NCI-H2196 (cell line): ENCODE measurements at regions not wholly inside any gene's neighbourhood (a gene's known extent, or its start where the extent isn't known, plus 50 kb on each side); places are given as distances from the start of the nearest gene placed in this dataset.
"Not testable (repeated sequence)": the region's sequence is repeated elsewhere in the genome, so short reads cannot be mapped to it uniquely, and the experiment has no call there.

Source experiments
- DNase-seq: peaks from one replicate; lab custom pipeline; 2025; ENCODE audit not compliant: unreplicated experiment; lab: John Stamatoyannopoulos, UW

- no peak for DNase-seq
Observed at GRCh38 chr22:25407859-25408229, 156.6 kb upstream of the GRK3 start.

- DNase-seq: no peak
Observed at GRCh38 chr22:25409240-25409639, 155.2 kb upstream of the GRK3 start.

DNA sequence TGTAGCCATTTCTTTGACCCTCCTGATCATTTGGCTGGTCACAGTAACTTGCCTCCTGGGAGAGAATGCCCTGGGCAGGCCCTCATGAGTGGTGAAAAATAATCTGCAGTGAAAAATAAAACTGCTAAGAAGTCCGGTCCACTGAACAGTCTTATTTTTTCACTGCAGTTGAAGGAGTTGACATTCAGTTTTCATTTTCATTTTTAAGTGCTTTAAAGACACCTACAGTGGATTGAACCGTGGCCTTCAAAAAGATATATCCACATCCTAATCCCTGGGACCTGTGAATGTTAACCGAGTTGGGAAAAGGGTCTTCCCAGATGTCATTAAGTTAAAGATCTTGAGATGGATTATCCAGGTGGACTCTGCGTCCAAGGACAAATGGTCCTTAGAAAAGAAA is 153.6 kb upstream of the GRK3 start:
- no peak for DNase-seq

- no peak for DNase-seq
Observed at GRCh38 chr22:25413620-25414019, 150.9 kb upstream of the GRK3 start.

GRCh38 chr22:25415731-25416130 is 148.7 kb upstream of the GRK3 start:
- DNase-seq: not testable (repeated sequence)

- DNase-seq: not testable (repeated sequence)
Observed at GRCh38 chr22:25417826-25418225, 146.6 kb upstream of the GRK3 start.

DNA sequence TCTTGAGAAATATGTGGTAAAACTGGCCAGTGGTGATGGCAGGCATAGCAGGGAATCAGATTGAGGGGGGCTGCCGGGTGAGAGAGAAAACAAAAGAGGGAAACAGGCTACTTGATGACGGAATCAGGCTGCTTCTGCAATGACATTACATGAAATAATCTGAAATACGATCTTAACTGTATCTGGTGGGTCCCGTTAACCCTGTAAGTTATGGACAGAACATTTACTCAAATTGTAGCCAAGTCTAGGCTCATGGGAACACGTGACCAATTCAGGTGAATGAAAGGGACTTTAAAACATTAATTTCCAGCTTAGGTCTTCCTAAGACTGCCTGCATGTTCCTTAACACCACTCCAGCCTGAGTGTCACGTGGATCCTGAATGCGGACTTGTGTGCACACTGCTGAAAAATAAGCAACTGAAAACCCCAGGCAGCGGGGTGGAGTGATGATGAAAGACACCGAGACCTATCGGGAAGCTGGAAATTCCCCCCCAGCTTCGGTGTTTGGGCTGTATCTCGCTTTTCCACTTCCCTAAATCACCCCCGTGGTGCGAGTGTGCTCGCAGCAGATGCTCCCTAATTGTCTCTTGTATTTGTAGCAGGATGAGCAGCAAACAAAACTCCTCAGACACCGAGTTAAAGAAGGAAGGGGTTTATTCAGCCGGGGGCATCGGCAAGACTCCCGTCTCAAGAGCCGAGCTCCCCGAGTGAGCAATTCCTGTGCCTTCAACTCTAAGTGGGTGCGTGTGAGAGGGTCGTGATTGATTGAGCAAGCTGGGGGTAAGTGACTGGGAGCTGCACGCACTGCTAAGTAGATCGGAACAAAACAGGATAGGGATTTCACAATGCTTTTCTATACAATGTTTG is 145.0 kb upstream of the GRK3 start:
- DNase-seq: no peak

- not testable (repeated sequence) for DNase-seq
Observed at GRCh38 chr22:25420114-25420441, 144.4 kb upstream of the GRK3 start.

- DNase-seq: no peak
Observed at GRCh38 chr22:25420471-25420924, 144.0 kb upstream of the GRK3 start.

DNA sequence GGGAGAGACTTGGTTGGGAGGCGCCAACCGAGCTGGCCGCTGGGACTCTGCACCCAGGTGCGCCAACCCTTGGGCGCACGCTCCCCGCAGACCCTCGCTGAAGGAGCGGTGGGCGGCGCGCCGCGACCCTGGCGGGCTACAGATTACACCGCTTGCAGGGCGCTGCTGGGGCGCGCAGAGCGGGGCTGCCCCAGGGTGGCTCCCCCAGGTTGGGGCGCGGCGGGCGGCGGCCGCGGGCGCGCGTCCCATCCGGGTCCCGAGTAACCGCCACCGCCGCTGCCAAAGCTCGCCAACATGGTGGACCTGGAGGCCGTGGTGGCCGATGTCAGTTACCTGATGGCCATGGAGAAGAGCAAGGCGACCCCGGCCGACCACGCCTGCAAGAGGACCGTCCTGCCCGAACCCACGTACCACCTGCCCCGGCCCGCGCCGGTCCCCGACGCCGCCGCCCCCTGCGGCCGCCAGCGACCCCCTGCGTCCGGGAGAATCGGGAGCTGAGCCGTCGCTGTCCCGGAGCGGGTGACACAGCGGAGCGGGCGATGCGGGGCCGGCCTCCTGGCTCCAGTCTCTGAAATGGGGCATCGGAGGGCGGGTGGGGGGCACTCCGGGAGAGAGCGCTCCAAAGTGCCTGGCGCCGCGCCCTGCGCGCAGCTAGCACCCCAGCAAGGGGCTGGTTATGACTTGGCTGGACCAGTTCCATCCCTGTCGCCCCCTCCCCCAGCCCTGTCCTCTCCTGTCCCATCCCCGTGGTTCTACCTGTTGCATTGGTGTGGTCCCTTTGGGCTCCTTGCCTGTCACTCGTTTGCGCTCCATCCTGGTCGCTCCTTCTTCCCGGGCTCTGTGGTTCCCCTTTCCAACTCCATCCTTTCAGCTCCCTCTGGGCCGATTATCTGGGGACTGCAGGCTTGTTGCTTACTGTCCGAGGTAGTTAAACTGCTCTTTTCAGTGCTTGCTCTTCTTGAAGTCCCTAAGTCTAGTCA is 143.3 kb upstream of the GRK3 start:
- DNase-seq: no peak

DNA sequence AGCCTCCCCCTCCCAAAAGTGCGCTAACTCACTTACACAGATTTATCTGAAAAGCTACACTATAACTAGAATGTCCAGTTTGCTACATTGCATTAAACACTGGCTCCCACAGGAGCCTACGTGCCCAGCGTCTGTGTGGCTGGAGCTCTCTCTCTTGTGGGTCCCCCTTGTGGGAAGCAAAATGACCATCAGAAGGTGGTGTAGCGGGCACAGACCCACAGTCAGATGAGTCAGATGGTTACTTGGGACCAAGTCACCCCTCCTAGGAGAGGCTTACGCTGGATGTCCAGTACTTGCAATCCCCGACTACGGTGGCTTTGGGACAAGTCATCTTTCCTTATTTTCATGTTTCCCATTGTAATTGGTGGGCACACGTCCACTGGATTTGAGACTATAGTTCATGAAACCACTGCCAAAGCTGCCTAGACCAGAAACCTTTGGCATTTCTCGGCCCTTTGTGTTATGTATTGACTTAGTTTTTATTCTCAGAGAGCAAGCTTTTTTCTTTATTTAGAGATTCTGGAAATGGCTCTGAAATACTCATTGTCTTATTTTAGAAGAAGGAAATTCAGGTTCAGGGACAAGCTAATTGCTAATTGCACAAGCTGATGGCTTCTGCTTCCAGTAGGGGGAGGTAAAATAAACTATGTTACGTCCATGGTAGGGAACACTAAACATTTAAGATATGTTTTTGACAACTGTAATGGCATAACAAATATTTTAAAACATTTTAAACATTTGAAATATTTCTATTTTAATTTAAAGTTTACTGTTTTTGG is 137.8 kb upstream of the GRK3 start:
- not testable (repeated sequence) for DNase-seq

DNA sequence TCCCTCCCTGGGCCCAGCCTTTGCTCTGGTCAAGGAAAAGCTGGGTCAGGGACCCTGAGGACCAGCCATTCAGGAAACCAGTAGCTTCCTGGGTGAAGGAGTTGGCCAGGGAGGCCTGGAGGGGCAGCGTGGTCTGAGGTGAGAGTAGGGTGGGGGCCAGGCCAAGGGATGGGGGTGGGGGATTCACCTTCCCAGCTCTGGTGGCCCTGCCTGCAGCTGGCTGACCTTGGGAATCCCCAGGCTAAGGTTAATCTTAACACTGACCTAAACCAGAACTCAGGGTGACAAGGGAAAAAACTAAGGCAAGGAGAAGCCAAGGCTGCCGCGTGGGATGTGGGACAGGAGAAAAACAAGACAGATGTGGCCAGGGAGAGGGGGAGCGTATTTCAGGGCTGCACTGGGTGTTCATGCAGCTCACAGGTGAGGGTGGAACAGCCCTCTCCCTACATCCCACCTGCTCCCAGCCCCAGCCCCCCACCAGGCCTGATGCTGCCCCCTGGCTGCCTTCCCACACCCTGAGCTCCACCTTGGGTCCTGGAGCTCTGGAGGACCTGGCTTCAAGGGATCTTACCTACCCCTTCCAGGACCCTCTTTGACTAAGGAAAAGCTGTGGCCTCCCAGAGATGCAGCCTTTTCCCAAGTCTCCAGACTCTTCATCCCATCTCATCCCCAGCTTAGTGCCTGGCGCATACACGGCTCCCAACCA is 132.7 kb upstream of the GRK3 start:
- not testable (repeated sequence) for DNase-seq

DNA sequence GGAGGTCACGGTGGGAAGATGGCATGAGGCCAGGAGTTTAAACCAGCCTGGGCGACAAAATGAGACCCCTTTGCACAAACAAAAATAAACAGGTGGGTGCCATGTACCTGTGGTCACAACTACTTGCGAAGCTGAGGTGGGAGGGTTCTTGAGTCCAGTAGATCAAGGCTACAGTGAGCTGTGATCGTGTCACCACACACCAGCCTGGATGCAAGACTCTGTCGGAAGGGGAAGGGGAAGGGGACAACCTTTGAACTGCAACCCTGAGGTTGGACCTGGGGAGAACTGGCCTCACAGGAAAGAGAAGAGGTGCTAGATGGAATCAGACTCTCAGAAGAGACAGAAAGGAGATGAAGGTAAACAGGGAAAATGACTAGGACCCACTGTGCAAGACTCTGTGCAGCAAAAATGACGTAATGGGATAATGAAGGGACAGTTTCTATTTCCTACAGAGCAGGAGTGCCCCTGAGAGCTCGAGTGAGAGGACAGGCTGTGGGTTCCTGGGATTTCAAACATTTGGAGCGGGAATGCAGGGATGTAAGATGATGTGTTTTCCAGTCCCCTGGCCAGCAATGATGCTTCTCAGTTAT is 131.0 kb upstream of the GRK3 start:
- not testable (repeated sequence) for DNase-seq

DNA sequence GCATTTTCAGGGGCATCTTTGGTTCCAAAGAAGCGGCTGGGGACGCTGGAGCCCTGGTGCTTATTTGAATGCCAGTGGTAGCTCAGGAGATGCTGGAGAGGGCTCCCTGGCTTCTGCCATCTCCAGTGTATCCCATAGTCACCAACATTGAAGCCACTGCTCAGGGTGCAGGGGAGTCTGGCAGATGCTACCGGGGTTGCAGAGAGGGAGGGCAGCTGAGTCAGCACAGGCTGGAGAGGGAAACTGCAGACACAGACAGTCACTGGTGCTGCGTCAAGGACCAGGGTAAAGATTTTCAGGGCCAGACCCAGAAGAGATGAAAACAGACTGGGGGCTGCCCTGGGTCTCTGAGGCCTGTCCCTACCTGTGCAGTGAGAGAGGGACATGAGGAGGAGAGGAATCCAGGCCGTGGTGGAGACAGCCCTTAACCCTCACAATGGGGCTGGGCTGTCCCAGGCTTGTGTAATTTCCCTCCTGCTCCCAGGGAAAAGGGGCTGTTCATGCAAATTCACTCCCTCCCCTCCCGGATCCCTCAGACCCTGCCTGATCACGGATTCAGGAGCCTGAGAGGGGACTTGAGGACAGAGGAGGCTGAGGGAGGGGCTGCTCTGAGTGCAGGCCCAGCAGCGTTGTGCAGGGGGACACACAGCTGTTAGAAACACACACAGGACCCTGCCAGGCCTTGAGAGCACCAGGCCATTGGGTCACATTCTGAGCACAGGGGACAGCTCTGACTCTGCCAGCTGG is 126.9 kb upstream of the GRK3 start:
- no peak for DNase-seq

DNA sequence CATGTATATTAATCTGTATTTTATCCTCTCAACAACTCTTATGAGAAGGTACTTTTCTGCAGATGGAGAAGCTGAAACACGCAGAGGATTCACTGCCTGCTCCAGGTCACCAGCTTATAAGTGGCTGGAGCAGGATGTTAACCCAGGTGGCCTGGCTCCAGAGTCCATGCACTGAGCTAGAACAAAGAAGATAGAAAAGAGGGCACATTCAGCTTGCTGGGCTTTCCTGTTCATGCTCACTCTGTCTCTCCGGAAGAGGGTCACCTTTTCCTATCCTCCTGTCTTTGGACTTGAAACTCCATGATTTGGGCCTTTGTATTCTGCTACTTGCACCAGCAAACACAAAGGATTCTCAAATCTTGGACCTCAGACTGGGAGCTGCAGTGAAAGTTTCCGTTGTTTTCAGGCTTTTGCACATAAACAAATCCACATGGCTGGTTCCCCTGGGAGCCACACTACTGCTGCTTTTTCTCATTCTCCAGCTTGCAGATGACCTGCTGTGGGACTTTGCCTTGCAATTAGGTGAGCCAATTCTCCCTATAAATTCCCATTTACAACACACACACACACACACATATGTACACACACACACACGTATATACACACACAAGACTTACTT is 117.3 kb upstream of the GRK3 start:
- no peak for DNase-seq

DNA sequence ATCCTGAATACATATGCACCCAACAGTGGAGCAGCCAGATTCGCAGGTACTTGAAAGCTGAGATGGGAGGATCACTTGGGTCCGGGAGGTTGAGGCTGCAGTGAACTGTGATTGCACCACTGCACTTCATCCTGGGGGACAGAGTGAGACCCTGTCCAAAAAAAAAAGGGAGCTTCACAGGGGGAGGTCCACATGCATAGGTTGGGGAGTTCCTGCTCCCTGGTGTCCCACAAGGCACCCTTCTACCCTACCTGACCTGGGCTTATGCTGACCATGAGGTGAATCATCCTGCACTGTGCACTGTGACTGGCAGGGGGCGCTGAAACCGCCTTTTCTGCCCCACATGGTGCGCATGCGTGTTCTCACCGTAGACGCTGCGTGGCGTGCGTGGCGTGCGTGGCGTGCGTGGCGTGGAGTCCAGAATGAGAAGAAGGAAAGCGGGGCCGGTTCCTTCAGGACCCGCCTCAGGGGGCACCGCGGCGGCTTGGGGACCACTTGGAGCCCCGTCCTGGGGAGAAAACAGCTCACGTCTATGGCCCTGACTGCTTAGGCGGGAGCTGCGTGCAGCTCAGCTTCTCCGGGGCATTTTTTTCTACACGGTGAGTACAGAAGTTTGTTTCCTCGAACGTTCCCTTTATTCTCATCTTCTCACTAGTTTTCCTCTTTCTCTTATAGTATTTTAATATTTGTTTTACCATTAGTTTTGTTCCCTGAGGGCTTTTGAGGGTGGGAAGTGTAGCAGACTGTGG is 116.6 kb upstream of the GRK3 start:
- peak; percentile 63 for DNase-seq

- no peak for DNase-seq
Observed at GRCh38 chr22:25448435-25449051, 115.9 kb upstream of the GRK3 start.

DNA sequence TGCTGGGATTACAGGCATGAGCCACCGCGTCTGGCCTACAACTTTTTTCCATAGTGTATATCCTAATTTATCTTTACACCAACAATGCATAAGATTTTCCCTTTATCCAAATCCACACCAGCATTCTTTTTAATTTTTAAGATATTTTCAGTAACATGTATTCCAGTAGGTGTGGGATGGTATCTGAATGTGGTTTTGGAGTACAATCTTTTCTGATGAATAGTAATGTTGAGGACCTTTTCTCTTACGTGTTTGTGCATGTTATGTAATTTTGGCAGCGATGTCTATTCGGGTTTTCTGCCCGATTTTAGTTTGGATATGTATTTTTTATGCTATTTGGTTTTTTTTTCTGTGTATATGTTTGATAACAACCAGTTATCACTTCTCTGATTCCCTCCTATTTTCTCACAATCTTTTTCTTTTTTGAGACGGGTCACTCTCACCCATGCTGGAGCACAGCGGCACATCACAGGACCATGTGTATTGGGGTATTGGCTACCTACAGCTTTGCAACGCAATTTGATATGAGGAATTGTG is 114.6 kb upstream of the GRK3 start:
- no peak for DNase-seq
